SK-N-SH treated with all-trans-retinoic acid at 6 μM for 48 hours (cell line): ENCODE measurements at regions not wholly inside any gene's neighbourhood (a gene's known extent, or its start where the extent isn't known, plus 50 kb on each side); places are given as distances from the start of the nearest gene placed in this dataset.

Source experiments
- ATAC-seq: fragments of 200-7000 bp; cut with Tn5 transposase; 3 replicates; pipeline ENCODE4 v1.9.1; 2020; ENCODE audit warnings: mild to moderate bottlenecking, moderate library complexity
- BACH2 ChIP-seq: fragments of 250-450 bp; sonication (Bioruptor Pico); IDR thresholded peaks from 2 replicates; pipeline ENCODE4 v1.9.0; 2021; ENCODE audit warnings: mild to moderate bottlenecking, borderline replicate concordance
- CSDC2 ChIP-seq: fragments of 250-450 bp; sonication (Bioruptor Pico); IDR thresholded peaks from 2 replicates; pipeline ENCODE4 v1.5.0; 2020; ENCODE audit warnings: mild to moderate bottlenecking, moderate library complexity
- ESRRG ChIP-seq: fragments of 250-450 bp; sonication (Bioruptor Pico); IDR thresholded peaks from 2 replicates; pipeline ENCODE4 v1.6.1; 2021; ENCODE audit warnings: mild to moderate bottlenecking
- ISL1 ChIP-seq: fragments of 250-450 bp; sonication (Bioruptor Pico); IDR thresholded peaks from 2 replicates; pipeline ENCODE4 v2.1.2; 2022; ENCODE audit warnings: mild to moderate bottlenecking, moderate library complexity
- PPARA ChIP-seq: fragments of 250-450 bp; sonication (Bioruptor Pico); IDR thresholded peaks from 2 replicates; pipeline ENCODE4 v1.5.0; 2020; ENCODE audit warnings: mild to moderate bottlenecking, borderline replicate concordance
- SNAI2 ChIP-seq: fragments of 250-450 bp; sonication (Bioruptor Pico); IDR thresholded peaks from 2 replicates; pipeline ENCODE4 v1.5.0; 2020; ENCODE audit warnings: mild to moderate bottlenecking, moderate library complexity
- TOX ChIP-seq: fragments of 250-450 bp; sonication (Bioruptor Pico); IDR thresholded peaks from 2 replicates; pipeline ENCODE4 v1.8.0; 2021; ENCODE audit warnings: mild to moderate bottlenecking, moderate library complexity, borderline replicate concordance
- ZC3H10 ChIP-seq: fragments of 250-450 bp; sonication (Bioruptor Pico); IDR thresholded peaks from 2 replicates; pipeline ENCODE4 v1.5.1; 2021; ENCODE audit warnings: mild to moderate bottlenecking, moderate library complexity
- ZFP3 ChIP-seq: fragments of 250-450 bp; sonication (Bioruptor Pico); IDR thresholded peaks from 2 replicates; pipeline ENCODE4 v1.5.0; 2020; ENCODE audit warnings: mild to moderate bottlenecking, moderate library complexity
- ZFP30 ChIP-seq: fragments of 450-650 bp; formaldehyde crosslinking; IDR thresholded peaks from 2 replicates; pipeline ENCODE4 v1.5.0; 2022; ENCODE audit warnings: mild to moderate bottlenecking, moderate library complexity
- ZNF565 ChIP-seq: fragments of 450-650 bp; formaldehyde crosslinking; conservative IDR thresholded peaks from 2 replicates; pipeline ENCODE4 v1.5.0; 2020; ENCODE audit warnings: low read depth, mild to moderate bottlenecking, moderate library complexity
- ZNF8 ChIP-seq: fragments of 450-650 bp; formaldehyde crosslinking; IDR thresholded peaks from 2 replicates; pipeline ENCODE4 v1.5.0; 2020; ENCODE audit warnings: mild to moderate bottlenecking, moderate library complexity
- TF ChIP-seq, protein P1 (sequence below): fragments of 250-450 bp; sonication (Bioruptor Pico); IDR thresholded peaks from 2 replicates; pipeline ENCODE4 v1.5.0; 2020; ENCODE audit warnings: mild to moderate bottlenecking, moderate library complexity
- TF ChIP-seq, protein P2 (sequence below): fragments of 250-450 bp; sonication (Bioruptor Pico); IDR thresholded peaks from 2 replicates; pipeline ENCODE4 v1.5.1; 2020; ENCODE audit warnings: low read depth, mild to moderate bottlenecking, moderate library complexity
- TF ChIP-seq, protein P3 (sequence below): fragments of 250-450 bp; sonication (Bioruptor Pico); IDR thresholded peaks from 2 replicates; pipeline ENCODE4 v1.8.0; 2020; ENCODE audit warnings: mild to moderate bottlenecking, moderate library complexity, borderline replicate concordance
- TF ChIP-seq, protein P4 (sequence below): fragments of 250-450 bp; sonication (Bioruptor Pico); IDR thresholded peaks from 2 replicates; pipeline ENCODE4 v1.5.1; 2021; ENCODE audit warnings: mild to moderate bottlenecking, moderate library complexity
- TF ChIP-seq, protein P5 (sequence below): fragments of 250-450 bp; sonication (Bioruptor Pico); IDR thresholded peaks from 2 replicates; pipeline ENCODE4 v1.8.0; 2021; ENCODE audit warnings: low read depth, mild to moderate bottlenecking, moderate library complexity, borderline replicate concordance

DNA sequence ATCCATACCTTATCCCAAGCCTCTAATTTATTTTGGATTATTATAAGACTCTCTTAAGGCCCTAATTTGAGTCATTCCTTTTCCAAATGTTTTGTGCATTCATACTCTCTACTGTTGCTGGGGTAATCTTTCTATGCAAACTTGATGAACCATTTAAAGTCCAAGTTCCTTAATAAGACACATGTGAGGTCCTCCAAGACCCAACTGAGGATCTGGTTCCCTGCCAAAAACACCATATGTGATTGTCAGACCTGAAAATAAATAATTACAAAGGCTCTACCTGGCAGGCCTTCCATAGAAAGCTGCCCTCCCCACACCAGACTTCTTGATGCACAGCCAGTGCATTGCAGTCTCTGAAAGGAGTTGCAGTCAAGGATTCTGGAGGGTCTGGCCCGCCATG, 257.9 kb upstream of the AKR1E2 start:
- no peak for ATAC-seq
- TF ChIP-seq CSDC2 (CRISPR knock-in tag), result no peak

DNA sequence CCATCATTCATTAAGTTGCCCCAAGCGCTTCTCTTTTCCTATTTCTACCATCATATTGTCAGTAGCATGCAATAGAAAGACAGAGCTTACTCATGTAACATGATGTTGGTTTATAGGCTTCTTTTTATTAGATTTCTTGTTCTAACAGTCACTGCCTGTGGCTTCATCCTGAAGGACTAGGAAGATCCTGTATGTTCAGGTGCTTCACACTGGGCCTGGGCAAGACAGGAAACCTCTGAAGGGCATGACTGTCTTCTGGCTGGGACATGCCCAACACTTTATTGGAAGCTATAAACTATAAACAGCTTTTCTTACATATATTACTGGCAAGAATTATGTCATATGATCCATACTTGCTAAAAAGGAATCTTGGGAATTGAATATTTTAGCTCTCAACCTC, 258.4 kb upstream of the AKR1E2 start:
- no peak for TF ChIP-seq TOX (CRISPR knock-in tag)
- no peak for TF ChIP-seq ESRRG
- TF ChIP-seq, protein P1, sequence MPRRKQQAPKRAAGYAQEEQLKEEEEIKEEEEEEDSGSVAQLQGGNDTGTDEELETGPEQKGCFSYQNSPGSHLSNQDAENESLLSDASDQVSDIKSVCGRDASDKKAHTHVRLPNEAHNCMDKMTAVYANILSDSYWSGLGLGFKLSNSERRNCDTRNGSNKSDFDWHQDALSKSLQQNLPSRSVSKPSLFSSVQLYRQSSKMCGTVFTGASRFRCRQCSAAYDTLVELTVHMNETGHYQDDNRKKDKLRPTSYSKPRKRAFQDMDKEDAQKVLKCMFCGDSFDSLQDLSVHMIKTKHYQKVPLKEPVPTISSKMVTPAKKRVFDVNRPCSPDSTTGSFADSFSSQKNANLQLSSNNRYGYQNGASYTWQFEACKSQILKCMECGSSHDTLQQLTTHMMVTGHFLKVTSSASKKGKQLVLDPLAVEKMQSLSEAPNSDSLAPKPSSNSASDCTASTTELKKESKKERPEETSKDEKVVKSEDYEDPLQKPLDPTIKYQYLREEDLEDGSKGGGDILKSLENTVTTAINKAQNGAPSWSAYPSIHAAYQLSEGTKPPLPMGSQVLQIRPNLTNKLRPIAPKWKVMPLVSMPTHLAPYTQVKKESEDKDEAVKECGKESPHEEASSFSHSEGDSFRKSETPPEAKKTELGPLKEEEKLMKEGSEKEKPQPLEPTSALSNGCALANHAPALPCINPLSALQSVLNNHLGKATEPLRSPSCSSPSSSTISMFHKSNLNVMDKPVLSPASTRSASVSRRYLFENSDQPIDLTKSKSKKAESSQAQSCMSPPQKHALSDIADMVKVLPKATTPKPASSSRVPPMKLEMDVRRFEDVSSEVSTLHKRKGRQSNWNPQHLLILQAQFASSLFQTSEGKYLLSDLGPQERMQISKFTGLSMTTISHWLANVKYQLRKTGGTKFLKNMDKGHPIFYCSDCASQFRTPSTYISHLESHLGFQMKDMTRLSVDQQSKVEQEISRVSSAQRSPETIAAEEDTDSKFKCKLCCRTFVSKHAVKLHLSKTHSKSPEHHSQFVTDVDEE, result no peak
- no peak for TF ChIP-seq BACH2
- no peak for TF ChIP-seq ISL1 (CRISPR knock-in tag)
- TF ChIP-seq ZNF8 (CRISPR knock-in tag), result no peak
- TF ChIP-seq, protein P2, sequence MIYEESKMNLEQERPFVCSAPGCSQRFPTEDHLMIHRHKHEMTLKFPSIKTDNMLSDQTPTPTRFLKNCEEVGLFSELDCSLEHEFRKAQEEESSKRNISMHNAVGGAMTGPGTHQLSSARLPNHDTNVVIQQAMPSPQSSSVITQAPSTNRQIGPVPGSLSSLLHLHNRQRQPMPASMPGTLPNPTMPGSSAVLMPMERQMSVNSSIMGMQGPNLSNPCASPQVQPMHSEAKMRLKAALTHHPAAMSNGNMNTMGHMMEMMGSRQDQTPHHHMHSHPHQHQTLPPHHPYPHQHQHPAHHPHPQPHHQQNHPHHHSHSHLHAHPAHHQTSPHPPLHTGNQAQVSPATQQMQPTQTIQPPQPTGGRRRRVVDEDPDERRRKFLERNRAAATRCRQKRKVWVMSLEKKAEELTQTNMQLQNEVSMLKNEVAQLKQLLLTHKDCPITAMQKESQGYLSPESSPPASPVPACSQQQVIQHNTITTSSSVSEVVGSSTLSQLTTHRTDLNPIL (CRISPR knock-in tag), result no peak
- TF ChIP-seq, protein P3, sequence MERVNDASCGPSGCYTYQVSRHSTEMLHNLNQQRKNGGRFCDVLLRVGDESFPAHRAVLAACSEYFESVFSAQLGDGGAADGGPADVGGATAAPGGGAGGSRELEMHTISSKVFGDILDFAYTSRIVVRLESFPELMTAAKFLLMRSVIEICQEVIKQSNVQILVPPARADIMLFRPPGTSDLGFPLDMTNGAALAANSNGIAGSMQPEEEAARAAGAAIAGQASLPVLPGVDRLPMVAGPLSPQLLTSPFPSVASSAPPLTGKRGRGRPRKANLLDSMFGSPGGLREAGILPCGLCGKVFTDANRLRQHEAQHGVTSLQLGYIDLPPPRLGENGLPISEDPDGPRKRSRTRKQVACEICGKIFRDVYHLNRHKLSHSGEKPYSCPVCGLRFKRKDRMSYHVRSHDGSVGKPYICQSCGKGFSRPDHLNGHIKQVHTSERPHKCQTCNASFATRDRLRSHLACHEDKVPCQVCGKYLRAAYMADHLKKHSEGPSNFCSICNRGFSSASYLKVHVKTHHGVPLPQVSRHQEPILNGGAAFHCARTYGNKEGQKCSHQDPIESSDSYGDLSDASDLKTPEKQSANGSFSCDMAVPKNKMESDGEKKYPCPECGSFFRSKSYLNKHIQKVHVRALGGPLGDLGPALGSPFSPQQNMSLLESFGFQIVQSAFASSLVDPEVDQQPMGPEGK (CRISPR knock-in tag), result no peak
- TF ChIP-seq, protein P4, sequence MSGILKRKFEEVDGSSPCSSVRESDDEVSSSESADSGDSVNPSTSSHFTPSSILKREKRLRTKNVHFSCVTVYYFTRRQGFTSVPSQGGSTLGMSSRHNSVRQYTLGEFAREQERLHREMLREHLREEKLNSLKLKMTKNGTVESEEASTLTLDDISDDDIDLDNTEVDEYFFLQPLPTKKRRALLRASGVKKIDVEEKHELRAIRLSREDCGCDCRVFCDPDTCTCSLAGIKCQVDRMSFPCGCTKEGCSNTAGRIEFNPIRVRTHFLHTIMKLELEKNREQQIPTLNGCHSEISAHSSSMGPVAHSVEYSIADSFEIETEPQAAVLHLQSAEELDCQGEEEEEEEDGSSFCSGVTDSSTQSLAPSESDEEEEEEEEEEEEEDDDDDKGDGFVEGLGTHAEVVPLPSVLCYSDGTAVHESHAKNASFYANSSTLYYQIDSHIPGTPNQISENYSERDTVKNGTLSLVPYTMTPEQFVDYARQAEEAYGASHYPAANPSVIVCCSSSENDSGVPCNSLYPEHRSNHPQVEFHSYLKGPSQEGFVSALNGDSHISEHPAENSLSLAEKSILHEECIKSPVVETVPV (CRISPR knock-in tag), result no peak
- TF ChIP-seq PPARA (CRISPR knock-in tag), result no peak
- TF ChIP-seq, all 23 proteins: peak for 0
- ATAC-seq, result no peak

DNA sequence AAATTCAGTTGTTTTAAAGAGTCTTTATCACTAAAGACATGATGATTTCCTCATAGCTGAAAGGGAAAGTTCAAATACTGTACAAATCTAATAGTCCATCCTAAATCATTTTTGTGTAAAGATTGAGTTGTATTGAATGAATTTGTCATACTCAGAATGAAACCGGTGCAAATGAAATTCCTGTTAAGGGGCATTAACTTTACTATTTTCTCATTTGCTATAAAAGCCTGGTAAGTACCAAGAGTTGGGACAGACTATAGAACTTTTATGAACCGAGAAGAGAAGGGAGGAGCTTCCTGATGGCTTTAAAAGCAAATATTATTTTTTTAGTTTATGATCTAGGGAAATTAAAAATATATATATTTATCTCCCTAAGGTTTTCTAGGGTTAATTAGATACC, 260.0 kb upstream of the AKR1E2 start:
- ATAC-seq, result no peak
- TF ChIP-seq ZFP30 (CRISPR knock-in tag) (no peak), PPARA (CRISPR knock-in tag) (no peak)
- TF ChIP-seq, protein P5, sequence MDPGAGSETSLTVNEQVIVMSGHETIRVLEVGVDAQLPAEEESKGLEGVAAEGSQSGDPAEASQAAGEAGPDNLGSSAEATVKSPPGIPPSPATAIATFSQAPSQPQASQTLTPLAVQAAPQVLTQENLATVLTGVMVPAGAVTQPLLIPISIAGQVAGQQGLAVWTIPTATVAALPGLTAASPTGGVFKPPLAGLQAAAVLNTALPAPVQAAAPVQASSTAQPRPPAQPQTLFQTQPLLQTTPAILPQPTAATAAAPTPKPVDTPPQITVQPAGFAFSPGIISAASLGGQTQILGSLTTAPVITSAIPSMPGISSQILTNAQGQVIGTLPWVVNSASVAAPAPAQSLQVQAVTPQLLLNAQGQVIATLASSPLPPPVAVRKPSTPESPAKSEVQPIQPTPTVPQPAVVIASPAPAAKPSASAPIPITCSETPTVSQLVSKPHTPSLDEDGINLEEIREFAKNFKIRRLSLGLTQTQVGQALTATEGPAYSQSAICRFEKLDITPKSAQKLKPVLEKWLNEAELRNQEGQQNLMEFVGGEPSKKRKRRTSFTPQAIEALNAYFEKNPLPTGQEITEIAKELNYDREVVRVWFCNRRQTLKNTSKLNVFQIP, result no peak

DNA sequence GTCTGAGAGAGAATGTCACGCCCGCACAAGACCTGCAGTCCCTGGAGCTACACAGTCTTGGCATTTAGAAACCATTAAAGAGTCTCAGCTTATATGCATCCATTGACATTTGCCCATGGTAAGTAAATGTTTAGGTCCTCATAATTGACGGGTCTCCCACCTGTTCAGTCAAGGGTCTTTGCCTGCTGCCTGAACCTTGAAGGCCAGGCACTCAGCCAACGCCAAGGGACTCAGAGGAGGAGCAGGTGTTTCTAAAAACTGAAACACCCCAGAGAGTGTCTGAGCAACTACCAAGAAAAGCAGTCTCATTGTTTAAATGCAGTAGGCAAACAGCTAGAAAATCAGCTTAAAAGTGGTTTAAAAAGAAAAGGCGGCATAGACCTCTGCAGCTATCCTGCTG, 264.7 kb upstream of the AKR1E2 start:
- TF ChIP-seq ESRRG (no peak), ZNF565 (CRISPR knock-in tag) (no peak)
- TF ChIP-seq, protein P4 (CRISPR knock-in tag), result no peak
- ATAC-seq, result no peak

DNA sequence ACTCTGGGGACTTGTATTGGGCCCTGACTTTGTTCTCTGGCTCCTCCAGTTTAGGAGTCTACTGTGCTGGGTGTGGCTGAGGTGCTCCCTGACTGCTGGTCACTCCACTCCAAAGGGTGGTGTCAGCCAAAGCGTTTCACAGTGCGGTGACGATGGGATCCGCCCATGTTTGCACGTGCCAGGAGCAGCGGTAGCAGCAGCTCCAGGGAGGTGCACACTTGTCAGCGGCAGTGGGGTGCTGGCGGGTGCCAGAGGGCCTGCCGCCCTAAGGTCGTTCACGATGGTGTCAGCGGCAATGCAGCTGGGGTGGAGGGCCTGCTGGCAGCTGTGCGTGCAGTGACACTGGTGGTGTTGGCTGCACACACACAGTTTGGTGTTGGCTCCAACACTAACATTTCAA, 268.5 kb upstream of the AKR1E2 start:
- no peak for ATAC-seq
- TF ChIP-seq PPARA (CRISPR knock-in tag) (no peak), ZFP3 (CRISPR knock-in tag) (no peak), SNAI2 (CRISPR knock-in tag) (no peak), ZC3H10 (no peak), ZNF565 (CRISPR knock-in tag) (no peak), ISL1 (CRISPR knock-in tag) (no peak), CSDC2 (CRISPR knock-in tag) (no peak), TOX (CRISPR knock-in tag) (no peak)
- TF ChIP-seq, protein P2 (CRISPR knock-in tag), result no peak
- TF ChIP-seq, protein P3 (CRISPR knock-in tag), result no peak
